Fibroblast of lung (primary cell): ENCODE measurements at regions not wholly inside any gene's neighbourhood (a gene's known extent, or its start where the extent isn't known, plus 50 kb on each side); places are given as distances from the start of the nearest gene placed in this dataset.

Experiments
- EZH2 ChIP-seq: IDR thresholded peaks from 2 replicates; pipeline ENCODE4 v1.5.1; 2012; ENCODE audit warnings: low read length, control low read depth, mild to moderate bottlenecking; ENCODE audit errors: missing control alignments
- TF ChIP-seq, protein P1 (sequence below), 2 donors: IDR thresholded peaks in 1 of 2; conservative IDR thresholded peaks in 1 of 2; 1 replicate in 1 of 2; 2 replicates in 1 of 2; pipeline ENCODE4 v1.5.1; 2011 to 2012; ENCODE audit warnings: low read length in 2 of 2, control low read depth in 1 of 2, inconsistent platforms in 1 of 2, low read depth in 1 of 2, mild to moderate bottlenecking in 1 of 2

DNA sequence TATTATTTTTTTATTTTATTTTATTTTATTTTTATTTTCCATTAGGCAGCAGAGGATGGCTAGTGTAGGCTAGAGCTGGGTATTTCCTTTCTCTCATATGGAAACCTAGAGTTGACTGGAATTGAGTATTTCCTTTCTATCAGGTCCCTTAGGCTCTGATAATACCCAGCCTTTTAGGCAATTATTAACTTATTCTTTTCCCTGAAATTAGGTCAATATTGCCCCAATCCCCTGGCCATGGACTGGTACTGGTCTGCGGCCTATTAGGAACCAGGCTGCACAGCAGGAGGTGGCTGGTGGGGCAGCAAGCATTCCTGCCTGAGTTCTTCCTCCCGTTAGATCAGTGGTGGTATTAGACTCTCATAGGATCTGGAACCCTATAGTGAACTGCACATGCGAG is 632.2 kb downstream of the TENT5A start:
- TF ChIP-seq, protein P1, sequence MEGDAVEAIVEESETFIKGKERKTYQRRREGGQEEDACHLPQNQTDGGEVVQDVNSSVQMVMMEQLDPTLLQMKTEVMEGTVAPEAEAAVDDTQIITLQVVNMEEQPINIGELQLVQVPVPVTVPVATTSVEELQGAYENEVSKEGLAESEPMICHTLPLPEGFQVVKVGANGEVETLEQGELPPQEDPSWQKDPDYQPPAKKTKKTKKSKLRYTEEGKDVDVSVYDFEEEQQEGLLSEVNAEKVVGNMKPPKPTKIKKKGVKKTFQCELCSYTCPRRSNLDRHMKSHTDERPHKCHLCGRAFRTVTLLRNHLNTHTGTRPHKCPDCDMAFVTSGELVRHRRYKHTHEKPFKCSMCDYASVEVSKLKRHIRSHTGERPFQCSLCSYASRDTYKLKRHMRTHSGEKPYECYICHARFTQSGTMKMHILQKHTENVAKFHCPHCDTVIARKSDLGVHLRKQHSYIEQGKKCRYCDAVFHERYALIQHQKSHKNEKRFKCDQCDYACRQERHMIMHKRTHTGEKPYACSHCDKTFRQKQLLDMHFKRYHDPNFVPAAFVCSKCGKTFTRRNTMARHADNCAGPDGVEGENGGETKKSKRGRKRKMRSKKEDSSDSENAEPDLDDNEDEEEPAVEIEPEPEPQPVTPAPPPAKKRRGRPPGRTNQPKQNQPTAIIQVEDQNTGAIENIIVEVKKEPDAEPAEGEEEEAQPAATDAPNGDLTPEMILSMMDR (conservative IDR thresholded peaks at IDR 0.05 in 1 of 2, IDR thresholded peaks at IDR 0.05 in 1 of 2; ENCODE audit: low read depth in 1 of 2, low read length in 2 of 2) = no peak
- no peak for TF ChIP-seq EZH2
